K562 (cell line): ENCODE measurements at regions not wholly inside any gene's neighbourhood (a gene's known extent, or its start where the extent isn't known, plus 50 kb on each side); places are given as distances from the start of the nearest gene placed in this dataset.

Experiments used
- ATAC-seq: fragments of 200-7000 bp; cut with Tn5 transposase; 3 replicates; pipeline ENCODE4 v1.9.1; 2020; ENCODE audit warnings: moderate library complexity
- BruUV-seq: library from RNA; stranded (reverse); fragments of 400-500 nt; replicated peaks from 2 replicates; lab custom pipeline; 2021; lab: Mats Ljungman, UMichigan
- CTCF ChIA-PET: fragments of 300-600 bp; formaldehyde crosslinking; extraction: SDS; loops from one replicate; lab custom pipeline; 2021; ENCODE audit warnings: low intra/inter-chr PET ratio; lab: Yijun Ruan, JAX
- POLR2A ChIA-PET: fragments of 300-600, 350-650 bp; sonication (Branson Sonifier 250); formaldehyde crosslinking; extraction: SDS; loops from one replicate; lab custom pipeline; 2021; ENCODE audit warnings: antibody characterized with exemption, inconsistent platforms; lab: Yijun Ruan, JAX
- DNase-seq, 4 experiments: peaks; one replicate each; pipeline versions ENCODE4 v3.0.0 to v3.0.0-alpha.2; 2011 to 2018; ENCODE audit warnings: low spot score in 3 of 4, mixed read lengths in 3 of 4; ENCODE audit errors: extremely low read depth in 1 of 4
- FAIRE-seq: peaks from 2 replicates; lab custom pipeline; 2011; peaks lifted over from hg19 to GRCh38; lab: Jason Lieb, UNC
- H2AFZ ChIP-seq: 2 replicates; pipeline ENCODE4 v1.6.0; 2011; ENCODE audit warnings: low read depth, low read length, control low read depth, inconsistent platforms
- H3K27ac ChIP-seq: fragments of 200-600 bp; 3 replicates; pipeline ENCODE4 v1.8.0; 2011; ENCODE audit warnings: low read depth, mild to moderate bottlenecking, control low read depth, inconsistent platforms, low read length, moderate library complexity, mixed read lengths; ENCODE audit errors: extremely low read depth
- H3K27me3 ChIP-seq, 2 experiments: fragments of 300-600 bp in 1 of 2; 2 replicates in 1 of 2; 3 replicates in 1 of 2; pipeline versions ENCODE4 v1.6.0 to v1.8.0; 2011; ENCODE audit warnings: inconsistent platforms in 2 of 2, low read length in 2 of 2, mild to moderate bottlenecking in 1 of 2, mixed read lengths in 1 of 2, moderate library complexity in 1 of 2; ENCODE audit not compliant: control insufficient read depth in 2 of 2, insufficient read depth in 2 of 2
- H3K36me3 ChIP-seq: fragments of 300-600 bp; 3 replicates; pipeline ENCODE4 v1.8.0; 2011; ENCODE audit warnings: mild to moderate bottlenecking, low read length, inconsistent platforms; ENCODE audit not compliant: control insufficient read depth, insufficient read depth
- H3K4me1 ChIP-seq, 2 experiments: fragments of 200-600 bp in 1 of 2; replicated peaks in 1 of 2; 2 replicates in 1 of 2; 3 replicates in 1 of 2; pipeline versions ENCODE4 v1.5.1 to v1.8.0; 2011; ENCODE audit warnings: inconsistent platforms in 2 of 2, low read length in 2 of 2, mild to moderate bottlenecking in 1 of 2, mixed read lengths in 1 of 2, moderate library complexity in 1 of 2; ENCODE audit not compliant: control insufficient read depth in 2 of 2, insufficient read depth in 2 of 2
- H3K4me2 ChIP-seq: 2 replicates; pipeline ENCODE4 v1.6.1; 2011; ENCODE audit warnings: low read length, control low read depth, inconsistent platforms, mixed read lengths; ENCODE audit not compliant: insufficient read depth
- H3K4me3 ChIP-seq: fragments of 200-600 bp; sonication (generic), shearing (Covaris generic); 2 replicates; pipeline ENCODE4 v1.5.1; 2016; ENCODE audit warnings: control low read depth, inconsistent platforms
- H3K79me2 ChIP-seq: fragments of 200-600 bp; 3 replicates; pipeline ENCODE4 v1.8.0; 2011; ENCODE audit warnings: low read length, inconsistent platforms; ENCODE audit not compliant: control insufficient read depth, insufficient read depth
- H3K9ac ChIP-seq, 2 experiments: 2 replicates each; pipeline versions ENCODE4 v1.6.0 to v1.6.1; 2011; ENCODE audit warnings: low read depth in 2 of 2, low read length in 2 of 2, control low read depth in 1 of 2, inconsistent platforms in 1 of 2, mild to moderate bottlenecking in 1 of 2, mixed read lengths in 1 of 2; ENCODE audit not compliant: insufficient read depth in 1 of 2
- H3K9me1 ChIP-seq: one replicate; pipeline ENCODE4 v1.6.0; 2011; ENCODE audit warnings: inconsistent platforms, mild to moderate bottlenecking, low read length, moderate library complexity; ENCODE audit not compliant: control insufficient read depth, insufficient read depth
- H3K9me3 ChIP-seq: replicated peaks from 2 replicates; pipeline ENCODE4 v1.5.1; 2011; ENCODE audit warnings: low read depth, low read length, inconsistent platforms; ENCODE audit not compliant: control insufficient read depth, insufficient read depth
- H4K20me1 ChIP-seq: replicated peaks from 2 replicates; pipeline ENCODE4 v1.6.1; 2011; ENCODE audit warnings: low read length, inconsistent platforms, mixed read lengths; ENCODE audit not compliant: control insufficient read depth, insufficient read depth
- FOXJ2 ChIP-seq: fragments of 200-800 bp; sonication (Bioruptor generic); IDR thresholded peaks from 2 replicates; pipeline ENCODE4 v1.6.1; 2016; ENCODE audit warnings: missing genetic modification characterization, missing compliant biosample characterization
- HNRNPLL ChIP-seq: fragments of 200-400 bp; formaldehyde crosslinking; IDR thresholded peaks from 2 replicates; pipeline ENCODE4 v1.6.1; 2017; ENCODE audit warnings: low read length, low read depth, mild to moderate bottlenecking; ENCODE audit not compliant: poor library complexity, severe bottlenecking
- MEIS2 ChIP-seq: fragments of 450-650 bp; IDR thresholded peaks from 2 replicates; pipeline ENCODE4 v1.6.1; 2014; ENCODE audit warnings: mild to moderate bottlenecking; ENCODE audit not compliant: partially characterized antibody
- MTA3 ChIP-seq: fragments of 450-650 bp; formaldehyde crosslinking; IDR thresholded peaks from 2 replicates; pipeline ENCODE4 v1.6.1; 2017; ENCODE audit warnings: mild to moderate bottlenecking, borderline replicate concordance
- PHF21A ChIP-seq: fragments of 450-650 bp; IDR thresholded peaks from 2 replicates; pipeline ENCODE4 v1.6.1; 2017; ENCODE audit warnings: low read depth, borderline replicate concordance
- RBM39 ChIP-seq: fragments of 200-400 bp; formaldehyde crosslinking; optimal IDR thresholded peaks from 2 replicates; pipeline ENCODE3; 2018; ENCODE audit warnings: low read depth, low read length
- ZNF347 ChIP-seq: fragments of 450-650 bp; formaldehyde crosslinking; IDR thresholded peaks from 2 replicates; pipeline ENCODE4 v1.4.0; 2020; ENCODE audit warnings: low read depth, mild to moderate bottlenecking, moderate library complexity
- ZNF76 ChIP-seq: fragments of 250-450 bp; sonication (Bioruptor Pico); IDR thresholded peaks from 2 replicates; pipeline ENCODE4 v1.4.0; 2020; ENCODE audit warnings: mild to moderate bottlenecking, moderate library complexity, borderline replicate concordance
- WGBS: fragments of 100-300 bp; shearing (Covaris generic); methylation state at CpG from one replicate; pipeline ENCODE4 v1.1.6; 2016; ENCODE audit warnings: low coverage, mixed read lengths; ENCODE audit not compliant: insufficient coverage; ENCODE audit errors: missing lambda C conversion rate; 5-methylcytosine and 5-hydroxymethylcytosine counted together
- in situ Hi-C: fragments of 300-500 bp; cut with MboI; formaldehyde crosslinking; loops from 4 replicates; pipeline ENCODE4 v1.15.0; 2018; ENCODE audit warnings: inconsistent platforms, mixed read lengths
- intact Hi-C: fragments of 100-400 bp; cut with micrococcal nuclease; formaldehyde crosslinking; loops from 2 replicates; pipeline ENCODE4 v1.14.2; 2022

GRCh38 chr13:85383291-85383690, 415.9 kb downstream of the SLITRK6 start:
- in situ Hi-C loops = no loop called here
- intact Hi-C loops = no loop called here
- no peak overlapping the region for H3K9ac ChIP-seq

GRCh38 chr13:85381082-85381481, 418.1 kb downstream of the SLITRK6 start:
- intact Hi-C loops = no loop called here
- WGBS = 0% methylated on average over 2 of the region's 2 CpGs
- Histone ChIP-seq H4K20me1 (no peaks in the 10 kb centered on the region), H3K27me3 (no peaks in the 10 kb centered on the region), H3K4me2 (no peak overlapping the region), H3K4me3 (no peak overlapping the region), H3K9ac (no peak overlapping the region), H2AFZ (no peak overlapping the region), H3K79me2 (no peaks in the 10 kb centered on the region), H3K9me3 (no peaks in the 10 kb centered on the region), H3K4me1 (no peaks in the 10 kb centered on the region), H3K36me3 (no peaks in the 10 kb centered on the region), H3K9me1 (no peaks in the 10 kb centered on the region), H3K27ac (no peak overlapping the region)
- TF ChIP-seq FOXJ2 (tag) (no peak), MEIS2 (no peak), PHF21A (no peak), ZNF76 (no peak), HNRNPLL (no peak)
- BruUV-seq = no TSS peak
- CTCF ChIA-PET = no interaction called here
- FAIRE-seq = no peak
- no peak for ATAC-seq
- in situ Hi-C loops = no loop called here
- no peak for DNase-seq
- POLR2A ChIA-PET = no interaction called here

More at GRCh38 chr13:85383291-85383690, 415.9 kb downstream of the SLITRK6 start:
- no peak overlapping the region for H3K4me2 ChIP-seq
- H2AFZ ChIP-seq = no peak overlapping the region
- no peaks in the 10 kb centered on the region for H3K4me1 ChIP-seq
- no peaks in the 10 kb centered on the region for H3K27me3 ChIP-seq
- POLR2A ChIA-PET = no interaction called here
- H3K79me2 ChIP-seq = no peaks in the 10 kb centered on the region
- DNase-seq = no peak
- H3K27ac ChIP-seq = no peak overlapping the region
- H3K4me3 ChIP-seq = no peak overlapping the region
- BruUV-seq = no TSS peak
- 0% methylated on average over 1 of the region's 1 CpG for WGBS
- H3K36me3 ChIP-seq = no peaks in the 10 kb centered on the region
- no peak for FAIRE-seq
- H3K9me3 ChIP-seq = no peaks in the 10 kb centered on the region
- no peaks in the 10 kb centered on the region for H3K9me1 ChIP-seq
- ATAC-seq = no peak
- TF ChIP-seq RBM39 (no peak), MTA3 (no peak), ZNF347 (CRISPR knock-in tag) (no peak)
- no peaks in the 10 kb centered on the region for H4K20me1 ChIP-seq
- CTCF ChIA-PET = no interaction called here
